Astrocyte (in vitro differentiated cells and primary cell): ENCODE measurements at regions not wholly inside any gene's neighbourhood (a gene's known extent, or its start where the extent isn't known, plus 50 kb on each side); places are given as distances from the start of the nearest gene placed in this dataset.

Source experiments
- EZH2 ChIP-seq: IDR thresholded peaks from 2 replicates; pipeline ENCODE4 v1.6.1; 2012; ENCODE audit warnings: mild to moderate bottlenecking, low read length, inconsistent platforms; ENCODE audit not compliant: insufficient read depth
- TF ChIP-seq, protein P1 (sequence below): IDR thresholded peaks from 2 replicates; pipeline ENCODE4 v1.5.1; 2011; ENCODE audit warnings: low read depth, mild to moderate bottlenecking, inconsistent platforms, low read length, moderate library complexity; ENCODE audit not compliant: insufficient read depth

DNA sequence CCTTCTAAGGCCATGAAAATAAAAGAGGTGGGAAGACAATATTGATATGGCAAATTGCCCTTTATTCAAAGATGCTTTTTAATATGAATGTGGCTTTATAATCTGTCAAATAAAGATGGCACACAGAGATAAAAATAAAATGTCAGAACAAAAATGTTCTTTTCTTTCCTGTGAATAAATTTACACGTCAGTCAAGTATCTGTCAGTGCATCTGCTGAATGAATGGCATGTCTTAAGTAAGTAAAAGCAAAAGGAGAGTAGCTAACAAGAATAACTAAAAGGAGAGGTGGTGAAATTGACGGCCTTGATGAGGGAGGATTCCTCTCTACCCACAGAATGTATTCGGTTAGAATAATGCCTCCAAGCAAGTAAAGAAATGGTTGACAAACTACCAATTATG is 1021.7 kb upstream of the GBE1 start:
- TF ChIP-seq, protein P1, sequence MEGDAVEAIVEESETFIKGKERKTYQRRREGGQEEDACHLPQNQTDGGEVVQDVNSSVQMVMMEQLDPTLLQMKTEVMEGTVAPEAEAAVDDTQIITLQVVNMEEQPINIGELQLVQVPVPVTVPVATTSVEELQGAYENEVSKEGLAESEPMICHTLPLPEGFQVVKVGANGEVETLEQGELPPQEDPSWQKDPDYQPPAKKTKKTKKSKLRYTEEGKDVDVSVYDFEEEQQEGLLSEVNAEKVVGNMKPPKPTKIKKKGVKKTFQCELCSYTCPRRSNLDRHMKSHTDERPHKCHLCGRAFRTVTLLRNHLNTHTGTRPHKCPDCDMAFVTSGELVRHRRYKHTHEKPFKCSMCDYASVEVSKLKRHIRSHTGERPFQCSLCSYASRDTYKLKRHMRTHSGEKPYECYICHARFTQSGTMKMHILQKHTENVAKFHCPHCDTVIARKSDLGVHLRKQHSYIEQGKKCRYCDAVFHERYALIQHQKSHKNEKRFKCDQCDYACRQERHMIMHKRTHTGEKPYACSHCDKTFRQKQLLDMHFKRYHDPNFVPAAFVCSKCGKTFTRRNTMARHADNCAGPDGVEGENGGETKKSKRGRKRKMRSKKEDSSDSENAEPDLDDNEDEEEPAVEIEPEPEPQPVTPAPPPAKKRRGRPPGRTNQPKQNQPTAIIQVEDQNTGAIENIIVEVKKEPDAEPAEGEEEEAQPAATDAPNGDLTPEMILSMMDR: no peak
- TF ChIP-seq EZH2: no peak
